SK-N-SH (cell line): ENCODE measurements at regions not wholly inside any gene's neighbourhood (a gene's known extent, or its start where the extent isn't known, plus 50 kb on each side); places are given as distances from the start of the nearest gene placed in this dataset.

Source experiments
- CTCF ChIA-PET: fragments of 300-600, 350-600 bp; formaldehyde crosslinking; extraction: SDS; loops from one replicate; lab custom pipeline; 2021; lab: Yijun Ruan, JAX
- POLR2A ChIA-PET: fragments of 350-600 bp; sonication (Branson Sonifier 250); formaldehyde crosslinking; extraction: SDS; loops from one replicate; lab custom pipeline; 2020; ENCODE audit warnings: antibody characterized with exemption, inconsistent platforms; lab: Yijun Ruan, JAX
- DNase-seq: peaks from one replicate; pipeline ENCODE4 v3.0.0; 2012
- H2AFZ ChIP-seq: fragments of 200-600 bp; sonication (generic); 2 replicates; pipeline ENCODE4 v1.8.1; 2016; ENCODE audit warnings: antibody characterized with exemption, mild to moderate bottlenecking, low read depth
- H3F3A ChIP-seq: fragments of 200-600 bp; sonication (generic); replicated peaks from 2 replicates; pipeline ENCODE3; 2016; ENCODE audit warnings: antibody characterized with exemption, mild to moderate bottlenecking; ENCODE audit not compliant: insufficient read depth
- H3K27ac ChIP-seq, 2 experiments: fragments of 200-500 bp in 1 of 2; fragments of 200-600 bp in 1 of 2; sonication (Bioruptor generic) in 1 of 2; sonication (generic), shearing (Covaris generic) in 1 of 2; 2 replicates each; pipeline versions ENCODE4 v1.5.1 to v1.6.1; 2014 to 2016; ENCODE audit warnings: low read depth in 2 of 2, inconsistent platforms in 1 of 2, low read length in 1 of 2, mild to moderate bottlenecking in 1 of 2, mixed read lengths in 1 of 2
- H3K27me3 ChIP-seq: fragments of 200-600 bp; sonication (generic), shearing (Covaris generic); 2 replicates; pipeline ENCODE4 v1.6.1; 2016; ENCODE audit warnings: mixed run types; ENCODE audit not compliant: insufficient read depth
- H3K36me3 ChIP-seq, 2 experiments: fragments of 200-500 bp in 1 of 2; fragments of 200-600 bp in 1 of 2; sonication (Bioruptor generic) in 1 of 2; sonication (generic) in 1 of 2; replicated peaks in 1 of 2; 2 replicates each; pipeline versions ENCODE3 to v1.5.1; 2014 to 2016; ENCODE audit warnings: low read length in 1 of 2, mild to moderate bottlenecking in 1 of 2; ENCODE audit not compliant: insufficient read depth in 2 of 2, control insufficient read depth in 1 of 2
- H3K4me1 ChIP-seq, 2 experiments: fragments of 200-500 bp in 1 of 2; fragments of 200-600 bp in 1 of 2; sonication (Bioruptor generic) in 1 of 2; sonication (generic), shearing (Covaris generic) in 1 of 2; 2 replicates each; pipeline versions ENCODE4 v1.5.1 to v1.6.1; 2014 to 2016; ENCODE audit warnings: low read depth in 1 of 2, low read length in 1 of 2, mixed run types in 1 of 2; ENCODE audit not compliant: insufficient read depth in 2 of 2, control insufficient read depth in 1 of 2
- H3K4me2 ChIP-seq: fragments of 200-600 bp; sonication (generic), shearing (Covaris generic); 2 replicates; pipeline ENCODE4 v1.6.1; 2017; ENCODE audit warnings: mixed run types
- H3K4me3 ChIP-seq, 2 experiments: fragments of 200-500 bp in 1 of 2; fragments of 200-600 bp in 1 of 2; sonication (Bioruptor generic) in 1 of 2; sonication (generic), shearing (Covaris generic) in 1 of 2; 2 replicates each; pipeline versions ENCODE4 v1.5.1 to v1.8.1; 2014 to 2016; ENCODE audit warnings: low read depth in 2 of 2, inconsistent platforms in 1 of 2, low read length in 1 of 2, mild to moderate bottlenecking in 1 of 2, mixed read lengths in 1 of 2, moderate library complexity in 1 of 2
- H3K79me2 ChIP-seq: fragments of 200-600 bp; sonication (generic); 2 replicates; pipeline ENCODE4 v1.8.1; 2017; ENCODE audit warnings: mild to moderate bottlenecking; ENCODE audit not compliant: insufficient read depth
- H3K9ac ChIP-seq: fragments of 200-600 bp; sonication (generic); 2 replicates; pipeline ENCODE4 v1.6.1; 2017; ENCODE audit warnings: mixed run types
- H3K9me2 ChIP-seq: fragments of 200-600 bp; sonication (generic); 2 replicates; pipeline ENCODE4 v1.6.1; 2017; ENCODE audit warnings: mixed run types
- H3K9me3 ChIP-seq: fragments of 200-600 bp; sonication (generic); 2 replicates; pipeline ENCODE4 v1.6.1; 2017; ENCODE audit warnings: mixed run types, mild to moderate bottlenecking, moderate library complexity
- H4K20me1 ChIP-seq: fragments of 200-600 bp; sonication (generic); 2 replicates; pipeline ENCODE4 v1.6.1; 2017; ENCODE audit warnings: mild to moderate bottlenecking, mixed run types; ENCODE audit not compliant: insufficient read depth
- CHD2 ChIP-seq: fragments of 150-350 bp; IDR thresholded peaks from 2 replicates; pipeline ENCODE4 v1.6.1; 2018; ENCODE audit warnings: low read length; ENCODE audit not compliant: partially characterized antibody
- ELF1 ChIP-seq: IDR thresholded peaks from 2 replicates; pipeline ENCODE4 v1.4.0; 2012
- EZH2phosphoT487 ChIP-seq: fragments of 200-600 bp; sonication (generic); IDR thresholded peaks from 2 replicates; pipeline ENCODE4 v1.6.1; 2017; ENCODE audit warnings: low read depth, mixed run types, mild to moderate bottlenecking, antibody characterized with exemption, moderate library complexity, borderline replicate concordance
- FOSL2 ChIP-seq: IDR thresholded peaks from 2 replicates; pipeline ENCODE4 v1.4.0; 2012; ENCODE audit warnings: low read depth, mild to moderate bottlenecking, moderate library complexity, borderline replicate concordance
- GABPA ChIP-seq: IDR thresholded peaks from 2 replicates; pipeline ENCODE4 v1.4.0; 2012; ENCODE audit warnings: low read depth, mild to moderate bottlenecking
- GATA2 ChIP-seq: sonication (generic); formaldehyde crosslinking; IDR thresholded peaks from 2 replicates; pipeline ENCODE4 v1.5.0; 2020; ENCODE audit warnings: mild to moderate bottlenecking, missing genetic modification reagents
- IRF3 ChIP-seq: fragments of 150-350 bp; IDR thresholded peaks from 2 replicates; pipeline ENCODE4 v1.6.1; 2016; ENCODE audit warnings: mild to moderate bottlenecking, low read depth, low read length
- NFIC ChIP-seq: IDR thresholded peaks from 2 replicates; pipeline ENCODE4 v1.4.0; 2012; ENCODE audit warnings: borderline replicate concordance
- NRF1 ChIP-seq: IDR thresholded peaks from 2 replicates; pipeline ENCODE4 v1.6.1; 2012; ENCODE audit warnings: low read depth, mild to moderate bottlenecking, low read length
- POLR2AphosphoS5 ChIP-seq: IDR thresholded peaks from 2 replicates; pipeline ENCODE4 v1.6.1; 2012; ENCODE audit warnings: low read depth, low read length
- RCOR1 ChIP-seq: fragments of 150-350 bp; IDR thresholded peaks from 2 replicates; pipeline ENCODE4 v1.6.1; 2017; ENCODE audit warnings: antibody characterized with exemption, low read length
- SIN3A ChIP-seq: IDR thresholded peaks from 2 replicates; pipeline ENCODE4 v1.6.1; 2012; ENCODE audit warnings: low read depth, mild to moderate bottlenecking, low read length, moderate library complexity, borderline replicate concordance
- TAF1 ChIP-seq: IDR thresholded peaks from 2 replicates; pipeline ENCODE4 v1.6.1; 2012; ENCODE audit warnings: low read depth, mild to moderate bottlenecking, low read length, moderate library complexity, borderline replicate concordance
- TCF12 ChIP-seq: IDR thresholded peaks from 2 replicates; pipeline ENCODE4 v1.4.0; 2012
- TEAD4 ChIP-seq: IDR thresholded peaks from 2 replicates; pipeline ENCODE4 v1.4.0; 2012; ENCODE audit warnings: mild to moderate bottlenecking, borderline replicate concordance; ENCODE audit not compliant: insufficient read depth
- USF1 ChIP-seq: IDR thresholded peaks from 2 replicates; pipeline ENCODE4 v1.4.0; 2012; ENCODE audit warnings: low read depth, borderline replicate concordance
- USF2 ChIP-seq: fragments of 150-350 bp; IDR thresholded peaks from 2 replicates; pipeline ENCODE4 v1.6.1; 2017; ENCODE audit warnings: antibody characterized with exemption, low read length, low read depth, borderline replicate concordance
- YY1 ChIP-seq: IDR thresholded peaks from 2 replicates; pipeline ENCODE4 v1.4.0; 2012; ENCODE audit warnings: low read depth, mild to moderate bottlenecking
- ZBTB33 ChIP-seq: IDR thresholded peaks from 2 replicates; pipeline ENCODE4 v1.4.0; 2012; ENCODE audit warnings: low read depth, borderline replicate concordance

GRCh38 chr7:55642266-55642665, 70.0 kb upstream of the VOPP1 start:
- Histone ChIP-seq H4K20me1 (no peaks in the 10 kb centered on the region), H3K27ac (no peak overlapping the region), H3K4me3 (no peak overlapping the region), H3F3A (no peaks in the 10 kb centered on the region), H3K9ac (no peak overlapping the region), H3K9me3 (no peaks in the 10 kb centered on the region), H3K4me2 (no peak overlapping the region), H3K9me2 (no peaks in the 10 kb centered on the region), H3K27me3 (no peaks in the 10 kb centered on the region; the same call in 1 of the 2 replicates), H2AFZ (no peak overlapping the region), H3K79me2 (no peaks in the 10 kb centered on the region), H3K36me3 (no peaks in the 10 kb centered on the region), H3K4me1 (no peaks in the 10 kb centered on the region)
- POLR2A ChIA-PET = no interaction called here
- CTCF ChIA-PET = interaction anchor here (1.0 to 3.9 kb wide), 7 partner anchors 11 to 451 kb away, joined by 3 to 31 read pairs (median 6); partner anchors contain the start of genes NIPSNAP2 and PHKG1
- TF ChIP-seq TCF12 (no peak), IRF3 (no peak), ZBTB33 (no peak)
- no peak for DNase-seq

GRCh38 chr7:55641811-55642210, 69.5 kb upstream of the VOPP1 start:
- TF ChIP-seq POLR2AphosphoS5 (no peak), YY1 (no peak), TAF1 (no peak), NRF1 (no peak), EZH2phosphoT487 (no peak), IRF3 (no peak), CHD2 (no peak), GABPA (no peak), USF1 (no peak), RCOR1 (no peak), GATA2 (CRISPR knock-in tag) (no peak), NFIC (no peak), USF2 (no peak), ELF1 (no peak), FOSL2 (no peak), TEAD4 (no peak), SIN3A (no peak)
- H3K4me3 ChIP-seq = no peak overlapping the region
- H3K9me2 ChIP-seq = no peaks in the 10 kb centered on the region
- no peaks in the 10 kb centered on the region for H3K4me1 ChIP-seq
- no peaks in the 10 kb centered on the region for H3K9me3 ChIP-seq
- no peaks in the 10 kb centered on the region; the same call in 1 of the 2 replicates for H3K27me3 ChIP-seq
- DNase-seq = no peak
- no peak overlapping the region for H3K27ac ChIP-seq
- no peak overlapping the region for H3K9ac ChIP-seq
- no peaks in the 10 kb centered on the region for H3K36me3 ChIP-seq
- H2AFZ ChIP-seq = no peak overlapping the region
- ChIA-PET POLR2A (interaction anchor here (1.9 kb wide), 1 partner anchor 323 kb away, joined by 8 read pairs; the partner anchor contains the start of gene NIPSNAP2), CTCF (interaction anchor here (0.6 to 3.9 kb wide), 24 partner anchors 8 to 1687 kb away, joined by 3 to 31 read pairs (median 4); partner anchors contain the start of genes NIPSNAP2, PHKG1 and SUMF2)
- H4K20me1 ChIP-seq = no peaks in the 10 kb centered on the region
- no peaks in the 10 kb centered on the region for H3F3A ChIP-seq
- H3K4me2 ChIP-seq = no peak overlapping the region
- no peaks in the 10 kb centered on the region for H3K79me2 ChIP-seq
